ENCODE measurements at regions not wholly inside any gene's neighbourhood (a gene's known extent, or its start where the extent isn't known, plus 50 kb on each side); places are given as distances from the start of the nearest gene placed in this dataset.
A peak's percentile ranks its signal among the peaks of the same experiment; 100 is the strongest.

- H3K9me3 Mint-ChIP-seq, result no peaks in the 10 kb centered on the region
- H3K36me3 Mint-ChIP-seq, result no peaks in the 10 kb centered on the region
- no peaks in the 10 kb centered on the region for H3K4me1 Mint-ChIP-seq
- no peak overlapping the region for H3K4me3 Mint-ChIP-seq
- no peak for ATAC-seq
- H3K27me3 Mint-ChIP-seq, result no peaks in the 10 kb centered on the region
- no peak overlapping the region for H3K27ac Mint-ChIP-seq
These were observed 198.0 kb downstream of the GAS1 start for GRCh38 chr9:86749161-86749893.

- ATAC-seq, result no peak
- H3K9me3 Mint-ChIP-seq, result peaks cover 2% of the 10 kb centered on the region
- H3K4me1 Mint-ChIP-seq, result no peaks in the 10 kb centered on the region
- no peak overlapping the region for H3K27ac Mint-ChIP-seq
- H3K27me3 Mint-ChIP-seq, result no peaks in the 10 kb centered on the region
- no peak overlapping the region for H3K4me3 Mint-ChIP-seq
- no peaks in the 10 kb centered on the region for H3K36me3 Mint-ChIP-seq
These were observed 199.6 kb downstream of the GAS1 start for GRCh38 chr9:86747711-86748110.

GRCh38 chr9:86741311-86742208 lies 205.7 kb downstream of the GAS1 start:
- ATAC-seq, result no peak
- Mint-ChIP-seq H3K27ac (no peak overlapping the region), H3K27me3 (no peaks in the 10 kb centered on the region), H3K36me3 (no peaks in the 10 kb centered on the region), H3K4me1 (no peaks in the 10 kb centered on the region), H3K4me3 (no peak overlapping the region), H3K9me3 (peaks cover 4% of the 10 kb centered on the region)

- ATAC-seq, result no peak
- H3K36me3 Mint-ChIP-seq, result no peaks in the 10 kb centered on the region
- H3K4me3 Mint-ChIP-seq, result no peak overlapping the region
- H3K4me1 Mint-ChIP-seq, result no peaks in the 10 kb centered on the region
- no peak overlapping the region for H3K27ac Mint-ChIP-seq
- H3K9me3 Mint-ChIP-seq, result peaks cover 2% of the 10 kb centered on the region
- no peaks in the 10 kb centered on the region for H3K27me3 Mint-ChIP-seq
These were observed 211.4 kb downstream of the GAS1 start for GRCh38 chr9:86735772-86736458.

GRCh38 chr9:86734771-86735170 lies 212.5 kb downstream of the GAS1 start:
- peaks cover 2% of the 10 kb centered on the region for H3K9me3 Mint-ChIP-seq
- no peaks in the 10 kb centered on the region for H3K36me3 Mint-ChIP-seq
- no peak for ATAC-seq
- H3K4me1 Mint-ChIP-seq, result no peaks in the 10 kb centered on the region
- H3K27ac Mint-ChIP-seq, result no peak overlapping the region
- H3K27me3 Mint-ChIP-seq, result no peaks in the 10 kb centered on the region
- no peak overlapping the region for H3K4me3 Mint-ChIP-seq

GRCh38 chr9:86733929-86734328 lies 213.4 kb downstream of the GAS1 start:
- H3K36me3 Mint-ChIP-seq, result no peaks in the 10 kb centered on the region
- no peaks in the 10 kb centered on the region for H3K27me3 Mint-ChIP-seq
- no peak for ATAC-seq
- H3K4me1 Mint-ChIP-seq, result no peaks in the 10 kb centered on the region
- no peak overlapping the region for H3K4me3 Mint-ChIP-seq
- peaks cover 2% of the 10 kb centered on the region for H3K9me3 Mint-ChIP-seq
- no peak overlapping the region for H3K27ac Mint-ChIP-seq

GRCh38 chr9:86732514-86733171 lies 214.7 kb downstream of the GAS1 start:
- Mint-ChIP-seq H3K27ac (no peak overlapping the region), H3K4me1 (no peaks in the 10 kb centered on the region), H3K4me3 (no peak overlapping the region), H3K27me3 (no peaks in the 10 kb centered on the region), H3K9me3 (no peaks in the 10 kb centered on the region), H3K36me3 (no peaks in the 10 kb centered on the region)
- no peak for ATAC-seq

- Mint-ChIP-seq H3K4me1 (no peaks in the 10 kb centered on the region), H3K36me3 (no peaks in the 10 kb centered on the region), H3K27ac (no peak overlapping the region), H3K27me3 (no peaks in the 10 kb centered on the region), H3K4me3 (no peak overlapping the region), H3K9me3 (no peaks in the 10 kb centered on the region)
- ATAC-seq, result no peak
These were observed 215.7 kb downstream of the GAS1 start for GRCh38 chr9:86731511-86732063.

- no peak for ATAC-seq
- Mint-ChIP-seq H3K4me1 (no peaks in the 10 kb centered on the region), H3K27me3 (no peaks in the 10 kb centered on the region), H3K4me3 (no peak overlapping the region), H3K27ac (no peak overlapping the region), H3K36me3 (no peaks in the 10 kb centered on the region), H3K9me3 (no peaks in the 10 kb centered on the region)
These were observed 217.0 kb downstream of the GAS1 start for GRCh38 chr9:86730163-86730928.

GRCh38 chr9:86724529-86724928 lies 222.8 kb downstream of the GAS1 start:
- no peak overlapping the region for H3K4me3 Mint-ChIP-seq
- no peaks in the 10 kb centered on the region for H3K27me3 Mint-ChIP-seq
- no peak overlapping the region for H3K27ac Mint-ChIP-seq
- H3K36me3 Mint-ChIP-seq, result no peaks in the 10 kb centered on the region
- ATAC-seq, result no peak
- H3K9me3 Mint-ChIP-seq, result no peaks in the 10 kb centered on the region
- no peaks in the 10 kb centered on the region for H3K4me1 Mint-ChIP-seq

- H3K27ac Mint-ChIP-seq, result no peak overlapping the region
- no peaks in the 10 kb centered on the region for H3K36me3 Mint-ChIP-seq
- H3K9me3 Mint-ChIP-seq, result no peaks in the 10 kb centered on the region
- no peak overlapping the region for H3K4me3 Mint-ChIP-seq
- ATAC-seq, result peak; percentile 12
- H3K27me3 Mint-ChIP-seq, result no peaks in the 10 kb centered on the region
- no peaks in the 10 kb centered on the region for H3K4me1 Mint-ChIP-seq
These were observed 224.0 kb downstream of the GAS1 start for GRCh38 chr9:86723346-86723745.

- no peak for ATAC-seq
- Mint-ChIP-seq H3K36me3 (no peaks in the 10 kb centered on the region), H3K27ac (no peak overlapping the region), H3K4me3 (no peak overlapping the region), H3K4me1 (no peaks in the 10 kb centered on the region), H3K27me3 (no peaks in the 10 kb centered on the region), H3K9me3 (no peaks in the 10 kb centered on the region)
These were observed 224.6 kb downstream of the GAS1 start for GRCh38 chr9:86722706-86723075.

GRCh38 chr9:86721843-86722705 lies 225.2 kb downstream of the GAS1 start:
- H3K4me3 Mint-ChIP-seq, result no peak overlapping the region
- H3K27me3 Mint-ChIP-seq, result no peaks in the 10 kb centered on the region
- no peak overlapping the region for H3K27ac Mint-ChIP-seq
- H3K36me3 Mint-ChIP-seq, result no peaks in the 10 kb centered on the region
- no peaks in the 10 kb centered on the region for H3K4me1 Mint-ChIP-seq
- H3K9me3 Mint-ChIP-seq, result no peaks in the 10 kb centered on the region
- no peak for ATAC-seq

All from stimulated activated memory B cell treated with anti-CD40 and anti-IgM and Interleukin-4, amounts not matched to agents 10 μg/mL and 1 μg/mL and 100 μg/mL, for 72 hours (primary cell).